ENCODE measurements at regions not wholly inside any gene's neighbourhood (a gene's known extent, or its start where the extent isn't known, plus 50 kb on each side); places are given as distances from the start of the nearest gene placed in this dataset.

GRCh38 chr11:122367809-122368231, 251.8 kb upstream of the BLID start (continued):
- no peak for TF ChIP-seq CTCF (IDR thresholded peaks at IDR 0.05; ENCODE audit: low read depth, low read length, missing input control)
- TF ChIP-seq ATF3 (IDR thresholded peaks at IDR 0.05), result peak; percentile 62
- TF ChIP-seq RAD21 (IDR thresholded peaks at IDR 0.05), result peak; percentile 57 to 60
- TF ChIP-seq HNF4A (conservative IDR thresholded peaks at IDR 0.05), result peak; percentile 97 to 99
- TF ChIP-seq FOXA2 (IDR thresholded peaks at IDR 0.05), result no peak
- peak; percentile 85 to 87 for TF ChIP-seq JUND (IDR thresholded peaks at IDR 0.05)

GRCh38 chr11:122365610-122366360, 249.8 kb upstream of the BLID start:
- WGBS, result 31% methylated on average over 11 of the region's 11 CpGs
- Histone ChIP-seq H3K27me3 (ENCODE audit: control insufficient read depth in 4 of 4, insufficient read depth in 4 of 4, low read length in 3 of 4) (no peaks in the 10 kb centered on the region), H3K27ac (ENCODE audit: low read depth in 1 of 2, low read length in 2 of 2) (no peak overlapping the region), H3K36me3 (ENCODE audit: control insufficient read depth in 4 of 4, insufficient read depth in 3 of 4, low read depth in 1 of 4, low read length in 3 of 4) (no peaks in the 10 kb centered on the region), H3K4me3 (ENCODE audit: low read depth in 1 of 3, low read length in 3 of 3) (peak overlapping the region; percentile 38 to 80 (median 58)), H3K9me3 (ENCODE audit: control insufficient read depth in 4 of 4, low read length in 3 of 4) (no peaks in the 10 kb centered on the region), H3K4me1 (ENCODE audit: control insufficient read depth in 4 of 4, insufficient read depth in 4 of 4, low read length in 3 of 4) (peaks cover 0 to 24% (median 16%) of the 10 kb centered on the region in 4 donors), H3K9ac (ENCODE audit: low read depth in 1 of 2, low read length in 2 of 2) (peak overlapping the region in 1 of 2 donors; percentile 29)
- DNase-seq (ENCODE audit: low spot score), result no peak
- TF ChIP-seq FOXA1 (IDR thresholded peaks at IDR 0.05) (no peak), CTCF (IDR thresholded peaks at IDR 0.05; ENCODE audit: low read depth, low read length, missing input control) (no peak), HNF4A (conservative IDR thresholded peaks at IDR 0.05) (peak in 1 of 2 donors; percentile 32), YY1 (IDR thresholded peaks at IDR 0.05) (no peak), RXRA (IDR thresholded peaks at IDR 0.05) (no peak), HNF4G (IDR thresholded peaks at IDR 0.05) (no peak), FOXA2 (IDR thresholded peaks at IDR 0.05) (no peak), MAX (IDR thresholded peaks at IDR 0.05) (no peak)

- WGBS, result 86% methylated on average over 5 of the region's 5 CpGs
- TF ChIP-seq FOXA1 (IDR thresholded peaks at IDR 0.05) (no peak), NR2F2 (IDR thresholded peaks at IDR 0.05) (no peak), HNF4A (conservative IDR thresholded peaks at IDR 0.05) (no peak), RXRA (IDR thresholded peaks at IDR 0.05) (no peak), ATF3 (IDR thresholded peaks at IDR 0.05) (no peak), EGR1 (IDR thresholded peaks at IDR 0.05; ENCODE audit: low read depth in 2 of 2) (no peak), REST (IDR thresholded peaks at IDR 0.05) (no peak), YY1 (IDR thresholded peaks at IDR 0.05) (no peak), GABPA (IDR thresholded peaks at IDR 0.05 in 1 of 2, conservative IDR thresholded peaks at IDR 0.05 in 1 of 2) (no peak), MAX (IDR thresholded peaks at IDR 0.05) (no peak), HNF4G (IDR thresholded peaks at IDR 0.05) (no peak), CTCF (IDR thresholded peaks at IDR 0.05; ENCODE audit: low read depth, low read length, missing input control) (no peak), SP1 (IDR thresholded peaks at IDR 0.05) (no peak)
These were observed 247.3 kb upstream of the BLID start for GRCh38 chr11:122363296-122363695.

More at GRCh38 chr11:122363296-122363695, 247.3 kb upstream of the BLID start:
- DNase-seq (ENCODE audit: low spot score), result no peak
- H3K36me3 ChIP-seq (ENCODE audit: control insufficient read depth in 4 of 4, insufficient read depth in 3 of 4, low read depth in 1 of 4, low read length in 3 of 4), result no peaks in the 10 kb centered on the region
- H3K27ac ChIP-seq (ENCODE audit: low read depth in 1 of 2, low read length in 2 of 2), result no peak overlapping the region
- H3K9me3 ChIP-seq (ENCODE audit: control insufficient read depth in 4 of 4, low read length in 3 of 4), result no peaks in the 10 kb centered on the region
- H3K4me1 ChIP-seq (ENCODE audit: control insufficient read depth in 4 of 4, insufficient read depth in 4 of 4, low read length in 3 of 4), result peaks cover 0 to 22% (median 14%) of the 10 kb centered on the region in 4 donors
- H3K27me3 ChIP-seq (ENCODE audit: control insufficient read depth in 4 of 4, insufficient read depth in 4 of 4, low read length in 3 of 4), result no peaks in the 10 kb centered on the region
- no peak overlapping the region for H3K4me3 ChIP-seq (ENCODE audit: low read depth in 1 of 3, low read length in 3 of 3)
- H3K9ac ChIP-seq (ENCODE audit: low read depth in 1 of 2, low read length in 2 of 2), result no peak overlapping the region
